H9 (cell line): ENCODE measurements at regions not wholly inside any gene's neighbourhood (a gene's known extent, or its start where the extent isn't known, plus 50 kb on each side); places are given as distances from the start of the nearest gene placed in this dataset.

Experiments used
- DNase-seq: peaks from one replicate; pipeline ENCODE4 v3.0.0-alpha.2; 2017
- H2AFZ ChIP-seq: one replicate; pipeline ENCODE4 v1.6.1; 2013; ENCODE audit warnings: mild to moderate bottlenecking, low read length, control low read depth, moderate library complexity
- H2AK5ac ChIP-seq: 2 replicates; pipeline ENCODE4 v1.6.1; 2013; ENCODE audit warnings: low read length, control low read depth, mixed read lengths; ENCODE audit not compliant: insufficient read length
- H2BK120ac ChIP-seq: one replicate; pipeline ENCODE4 v1.6.1; 2013; ENCODE audit warnings: low read depth, mild to moderate bottlenecking, low read length, control low read depth, inconsistent platforms; ENCODE audit not compliant: poor library complexity, severe bottlenecking
- H2BK12ac ChIP-seq: 2 replicates; pipeline ENCODE4 v1.6.1; 2013; ENCODE audit warnings: low read length, control low read depth, mixed read lengths, low read depth; ENCODE audit not compliant: insufficient read length
- H2BK15ac ChIP-seq: 2 replicates; pipeline ENCODE4 v1.6.1; 2013; ENCODE audit warnings: low read depth, low read length, control low read depth
- H2BK20ac ChIP-seq: one replicate; pipeline ENCODE4 v1.6.1; 2013; ENCODE audit warnings: low read depth, mild to moderate bottlenecking, low read length, control low read depth, inconsistent platforms; ENCODE audit not compliant: poor library complexity, severe bottlenecking
- H2BK5ac ChIP-seq: 2 replicates; pipeline ENCODE4 v1.6.1; 2013; ENCODE audit warnings: low read length, control low read depth, mixed read lengths; ENCODE audit not compliant: insufficient read length
- H3K14ac ChIP-seq: 2 replicates; pipeline ENCODE4 v1.6.1; 2013; ENCODE audit warnings: low read length, control low read depth; ENCODE audit not compliant: insufficient read depth
- H3K18ac ChIP-seq: 2 replicates; pipeline ENCODE4 v1.6.1; 2013; ENCODE audit warnings: low read depth, mild to moderate bottlenecking, mixed read lengths, low read length, control low read depth; ENCODE audit not compliant: insufficient read length
- H3K23ac ChIP-seq: 2 replicates; pipeline ENCODE4 v1.6.1; 2013; ENCODE audit warnings: low read length, control low read depth, mixed read lengths, low read depth; ENCODE audit not compliant: insufficient read length
- H3K23me2 ChIP-seq: 2 replicates; pipeline ENCODE4 v1.6.1; 2013; ENCODE audit warnings: low read depth, mild to moderate bottlenecking, mixed read lengths, low read length, control low read depth; ENCODE audit not compliant: insufficient read length, poor library complexity, severe bottlenecking
- H3K27ac ChIP-seq: 2 replicates; pipeline ENCODE4 v1.5.1; 2013; ENCODE audit warnings: low read length, control low read depth, mixed read lengths, low read depth; ENCODE audit not compliant: insufficient read length
- H3K27me3 ChIP-seq: 2 replicates; pipeline ENCODE4 v1.6.1; 2013; ENCODE audit warnings: low read length, control low read depth, inconsistent platforms; ENCODE audit not compliant: insufficient read depth
- H3K4ac ChIP-seq: 2 replicates; pipeline ENCODE4 v1.6.1; 2013; ENCODE audit warnings: low read depth, mild to moderate bottlenecking, control low read depth, inconsistent platforms, low read length, moderate library complexity
- H3K4me1 ChIP-seq: 2 replicates; pipeline ENCODE4 v1.6.1; 2013; ENCODE audit warnings: low read length, control low read depth, inconsistent platforms; ENCODE audit not compliant: insufficient read depth
- H3K4me2 ChIP-seq: 2 replicates; pipeline ENCODE4 v1.6.1; 2013; ENCODE audit warnings: low read length, control low read depth, mixed read lengths; ENCODE audit not compliant: insufficient read length, insufficient read depth
- H3K56ac ChIP-seq: 2 replicates; pipeline ENCODE4 v1.6.1; 2013; ENCODE audit warnings: low read depth, mild to moderate bottlenecking, mixed read lengths, low read length, control low read depth; ENCODE audit not compliant: insufficient read length
- H3K79me1 ChIP-seq: 2 replicates; pipeline ENCODE4 v1.6.1; 2013; ENCODE audit warnings: low read depth, mild to moderate bottlenecking, moderate library complexity, low read length, control low read depth, inconsistent platforms; ENCODE audit not compliant: insufficient read depth, poor library complexity, severe bottlenecking
- H3K79me2 ChIP-seq: 2 replicates; pipeline ENCODE4 v1.6.1; 2013; ENCODE audit warnings: low read length, control low read depth, inconsistent platforms; ENCODE audit not compliant: insufficient read depth
- H3K9ac ChIP-seq: 2 replicates; pipeline ENCODE4 v1.6.1; 2013; ENCODE audit warnings: low read length, control low read depth, mixed read lengths; ENCODE audit not compliant: insufficient read length; ENCODE audit errors: extremely low read depth
- H3K9me3 ChIP-seq: one replicate; pipeline ENCODE4 v1.6.1; 2013; ENCODE audit warnings: low read depth, low read length, inconsistent platforms; ENCODE audit not compliant: control insufficient read depth
- H3T11ph ChIP-seq: one replicate; pipeline ENCODE4 v1.6.1; 2013; ENCODE audit warnings: mild to moderate bottlenecking, low read length, control low read depth, inconsistent platforms
- H4K20me1 ChIP-seq: one replicate; pipeline ENCODE4 v1.6.1; 2013; ENCODE audit not compliant: control insufficient read depth, insufficient read length, insufficient read depth
- H4K5ac ChIP-seq: 2 replicates; pipeline ENCODE4 v1.6.1; 2013; ENCODE audit warnings: low read depth, mild to moderate bottlenecking, mixed read lengths, low read length, control low read depth; ENCODE audit not compliant: insufficient read length
- H4K8ac ChIP-seq: replicated peaks from 2 replicates; pipeline ENCODE4 v1.6.1; 2013; ENCODE audit warnings: low read length, control low read depth, mixed read lengths, low read depth; ENCODE audit not compliant: insufficient read length
- H4K91ac ChIP-seq: 2 replicates; pipeline ENCODE4 v1.6.1; 2013; ENCODE audit warnings: low read depth, mild to moderate bottlenecking, moderate library complexity, mixed read lengths, low read length, control low read depth; ENCODE audit not compliant: insufficient read length
- H3K27ac Mint-ChIP-seq, 3 experiments: 2 replicates in 2 of 3; 3 replicates in 1 of 3; pipeline ENCODE4 v1.8.0; 2020 to 2021; ENCODE audit warnings: mixed read lengths in 3 of 3, mild to moderate bottlenecking in 1 of 3, moderate library complexity in 1 of 3
- H3K27me3 Mint-ChIP-seq: 2 replicates; pipeline ENCODE4 v1.8.0; 2021; ENCODE audit warnings: low read depth, mild to moderate bottlenecking, moderate library complexity, mixed read lengths
- H3K36me3 Mint-ChIP-seq, 3 experiments: 2 replicates in 2 of 3; 3 replicates in 1 of 3; pipeline ENCODE4 v1.8.0; 2020 to 2021; ENCODE audit warnings: low read depth in 3 of 3, mixed read lengths in 3 of 3; ENCODE audit not compliant: insufficient read depth in 1 of 3
- H3K4me1 Mint-ChIP-seq, 2 experiments: 2 replicates each; pipeline ENCODE4 v1.8.0; 2020; ENCODE audit warnings: mixed read lengths in 2 of 2
- H3K4me3 Mint-ChIP-seq, 2 experiments: 2 replicates in 1 of 2; 3 replicates in 1 of 2; pipeline ENCODE4 v1.8.0; 2020 to 2021; ENCODE audit warnings: mild to moderate bottlenecking in 2 of 2, mixed read lengths in 2 of 2, moderate library complexity in 1 of 2
- H3K9me3 Mint-ChIP-seq, 2 experiments: 2 replicates in 1 of 2; 3 replicates in 1 of 2; pipeline ENCODE4 v1.8.0; 2020; ENCODE audit warnings: mild to moderate bottlenecking in 2 of 2, mixed read lengths in 2 of 2, moderate library complexity in 1 of 2
- CTCF ChIP-seq: fragments of 200-600 bp; sonication (generic); conservative IDR thresholded peaks from 3 replicates; pipeline ENCODE4 v1.8.0; 2021; ENCODE audit warnings: antibody characterized with exemption, mild to moderate bottlenecking
- WGBS: extraction: QIAGEN DNeasy Blood & Tissue Kit; methylation state at CpG from one replicate; pipeline ENCODE4 v1.1.7; 2013; ENCODE audit warnings: missing lambda C conversion rate, low lambda C conversion rate, mixed read lengths; ENCODE audit not compliant: insufficient read length; ENCODE audit errors: extremely low coverage; 5-methylcytosine and 5-hydroxymethylcytosine counted together

- no peak for DNase-seq
- H3K36me3 Mint-ChIP-seq = no peaks in the 10 kb centered on the region
- no peak overlapping the region for H4K8ac ChIP-seq
- H3K4me2 ChIP-seq = no peak overlapping the region
- H3K79me2 ChIP-seq = no peaks in the 10 kb centered on the region
- H3K4me1 ChIP-seq = no peaks in the 10 kb centered on the region
- no peak overlapping the region for H3K4ac ChIP-seq
- H4K20me1 ChIP-seq = no peaks in the 10 kb centered on the region
- no peak overlapping the region for H2BK20ac ChIP-seq
- no peak overlapping the region for H3K9ac ChIP-seq
- no peaks in the 10 kb centered on the region for H3K9me3 Mint-ChIP-seq
- H3K27ac ChIP-seq = no peak overlapping the region
- H3K23me2 ChIP-seq = no peaks in the 10 kb centered on the region
- no peak overlapping the region for H3K14ac ChIP-seq
- H3K23ac ChIP-seq = no peak overlapping the region
- no peak overlapping the region for H3K18ac ChIP-seq
- H2BK5ac ChIP-seq = no peak overlapping the region
- no peak overlapping the region for H4K5ac ChIP-seq
- no peak overlapping the region for H3K27ac Mint-ChIP-seq
- no peak overlapping the region for H3K4me3 Mint-ChIP-seq
- H2BK12ac ChIP-seq = no peak overlapping the region
- no CpG with 5 or more reads among the region's 4 CpGs for WGBS
- no peak overlapping the region for H2BK15ac ChIP-seq
- H4K91ac ChIP-seq = no peak overlapping the region
- no peak overlapping the region for H2AK5ac ChIP-seq
- H3K9me3 ChIP-seq = no peaks in the 10 kb centered on the region
- H3K4me1 Mint-ChIP-seq = no peaks in the 10 kb centered on the region
- H3T11ph ChIP-seq = no peak overlapping the region
- no peak overlapping the region for H2BK120ac ChIP-seq
- no peak for TF ChIP-seq CTCF
- no peaks in the 10 kb centered on the region for H3K27me3 ChIP-seq
- no peak overlapping the region for H2AFZ ChIP-seq
- no peak overlapping the region for H3K56ac ChIP-seq
- H3K79me1 ChIP-seq = no peaks in the 10 kb centered on the region
- H3K27me3 Mint-ChIP-seq = no peaks in the 10 kb centered on the region
Measured at GRCh38 chr2:81876624-81877023, 1572.1 kb upstream of the LRRTM1 start.
